Mammary epithelial cell (primary cell): ENCODE measurements at regions not wholly inside any gene's neighbourhood (a gene's known extent, or its start where the extent isn't known, plus 50 kb on each side); places are given as distances from the start of the nearest gene placed in this dataset.

Experiments
- CTCF ChIP-seq, 2 donors: IDR thresholded peaks in 1 of 2; conservative IDR thresholded peaks in 1 of 2; 2 replicates each; pipeline ENCODE4 v1.5.1; 2011 to 2012; ENCODE audit warnings: inconsistent platforms in 2 of 2, low read length in 2 of 2, mild to moderate bottlenecking in 2 of 2, control low read depth in 1 of 2, low read depth in 1 of 2; ENCODE audit not compliant: insufficient read depth in 1 of 2; ENCODE audit errors: extremely low read depth in 1 of 2
- EZH2 ChIP-seq: IDR thresholded peaks from 2 replicates; pipeline ENCODE4 v1.6.1; 2012; ENCODE audit warnings: low read length, inconsistent platforms, borderline replicate concordance

GRCh38 chr18:76679945-76680344 is 142.4 kb upstream of the ZNF236 start:
- TF ChIP-seq CTCF (conservative IDR thresholded peaks at IDR 0.05 in 1 of 2, IDR thresholded peaks at IDR 0.05 in 1 of 2; ENCODE audit: extremely low read depth in 1 of 2, insufficient read depth in 1 of 2, low read depth in 1 of 2, low read length in 2 of 2) = no peak
- TF ChIP-seq EZH2 = no peak
